Psoas muscle (tissue), 7 donors: ENCODE measurements at regions not wholly inside any gene's neighbourhood (a gene's known extent, or its start where the extent isn't known, plus 50 kb on each side); places are given as distances from the start of the nearest gene placed in this dataset.

Experiments
- ATAC-seq, 4 donors: fragments of 200-7000 bp; cut with Tn5 transposase; one replicate each; pipeline ENCODE4 v1.9.1; 2020; ENCODE audit warnings: moderate library complexity in 3 of 4, mild to moderate bottlenecking in 2 of 4
- DNase-seq, 2 donors: peaks; one replicate each; pipeline ENCODE4 v3.0.0-alpha.2; 2020
- H3K27ac ChIP-seq: fragments of 200-600 bp; one replicate; pipeline ENCODE4 v1.8.0; 2022
- H3K27me3 ChIP-seq, 3 donors: fragments of 200-600 bp in 1 of 3; one replicate each; pipeline versions ENCODE4 v1.6.1 to v1.8.0; 2013 to 2022; ENCODE audit warnings: low read length in 2 of 3, mild to moderate bottlenecking in 2 of 3, moderate library complexity in 1 of 3; ENCODE audit not compliant: insufficient read depth in 3 of 3
- H3K36me3 ChIP-seq, 2 donors: fragments of 200-600 bp in 1 of 2; one replicate each; pipeline versions ENCODE4 v1.6.1 to v1.8.0; 2013 to 2022; ENCODE audit warnings: low read depth in 1 of 2, mild to moderate bottlenecking in 1 of 2, moderate library complexity in 1 of 2; ENCODE audit not compliant: insufficient read depth in 1 of 2
- H3K4me1 ChIP-seq: fragments of 200-600 bp; one replicate; pipeline ENCODE4 v1.8.0; 2022
- H3K4me3 ChIP-seq: fragments of 200-600 bp; one replicate; pipeline ENCODE4 v1.8.0; 2022; ENCODE audit warnings: mild to moderate bottlenecking
- H3K9me3 ChIP-seq: fragments of 200-600 bp; one replicate; pipeline ENCODE4 v1.8.0; 2022
- CTCF ChIP-seq: fragments of 200-600 bp; IDR thresholded peaks from one replicate; pipeline ENCODE4 v1.8.0; 2022; ENCODE audit warnings: antibody characterized with exemption
- WGBS, 3 donors: extraction: QIAGEN DNeasy Blood & Tissue Kit; methylation state at CpG; one replicate each; pipeline versions ENCODE4 v1.1.6 to v1.1.7; 2013; 5-methylcytosine and 5-hydroxymethylcytosine counted together
- intact Hi-C, 2 donors: fragments of 100-400 bp; cut with DNase I; formaldehyde crosslinking; loops; one replicate each; pipeline versions ENCODE4 v1.11.0 to v1.14.2; 2022
- donor health status: healthy with polysubstance abuse.
- donor health status: DM: no; HTN: no; CAD: no; lungs with moderate emphysema.
- donor health status: Bipolar disorder and iron deficiency.
- donor health status: healthy.
- donor health status: DM: yes; HTN: yes; CAD: no.
- donor health status: DM: no; HTN: no; CAD: no.
- donor health status: DM: yes; HTN: yes; CAD: no.

DNA sequence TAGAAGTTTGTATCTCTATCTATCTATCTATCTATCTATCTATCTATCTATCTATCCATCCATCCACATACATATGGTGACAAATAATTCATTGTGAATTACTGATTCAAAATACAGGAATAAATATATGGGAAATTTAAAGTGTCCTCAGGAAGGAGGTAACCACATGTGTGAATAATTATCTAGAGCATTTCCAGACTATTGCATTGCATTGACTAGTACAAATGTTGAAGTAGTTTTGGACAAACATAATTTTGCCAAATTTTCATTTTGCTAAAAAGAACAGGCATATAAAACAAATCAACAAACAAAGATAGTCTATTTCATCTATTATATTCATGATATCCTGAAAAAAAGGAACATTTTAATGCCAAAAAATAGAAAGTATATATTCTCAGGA, 192.7 kb downstream of the UTRN start:
- Histone ChIP-seq H3K27ac (peak overlapping the region; percentile 42), H3K4me3 (no peak overlapping the region), H3K27me3 (no peaks in the 10 kb centered on the region), H3K36me3 (peaks cover 0 to 32% of the 10 kb centered on the region in 2 donors), H3K4me1 (peaks cover 27% of the 10 kb centered on the region), H3K9me3 (no peaks in the 10 kb centered on the region)
- no peak for ATAC-seq
- TF ChIP-seq CTCF: no peak
- intact Hi-C loops: loop anchor here (2.0 to 10.0 kb wide), 3 partner anchors 77 to 263 kb away; partner anchors contain the start of gene UTRN (in 2 of the 2)
- DNase-seq: no peak

DNA sequence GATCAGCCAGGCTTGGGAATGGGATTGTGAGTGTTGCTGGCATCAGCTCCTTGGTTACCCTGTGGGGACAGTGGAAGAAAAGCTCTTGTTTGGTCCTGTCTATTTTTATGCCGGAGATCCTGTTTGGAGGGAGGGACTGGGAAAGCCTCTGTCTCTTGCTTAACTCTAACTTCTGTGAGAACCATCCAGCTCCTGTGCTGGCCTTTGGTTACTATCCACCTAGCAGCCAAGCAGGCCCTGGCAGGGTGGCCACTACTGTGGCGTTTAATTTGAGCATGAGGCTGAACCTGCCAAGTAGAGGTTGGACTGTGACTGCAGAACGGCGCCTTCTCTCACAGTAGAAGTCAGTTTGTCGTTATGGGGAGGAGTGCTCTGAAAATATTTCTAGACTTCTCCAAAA, 193.3 kb downstream of the UTRN start:
- peak overlapping the region; percentile 42 for H3K27ac ChIP-seq
- intact Hi-C loops: loop anchor here (5.0 to 10.0 kb wide), 2 partner anchors 191 to 264 kb away; partner anchors contain the start of gene UTRN (in 2 of the 2)
- WGBS, 3 donors: 18 to 21% (median 19%) methylated on average over 5 of the region's 5 CpGs

GRCh38 chr6:144479991-144480390, 194.9 kb downstream of the UTRN start:
- intact Hi-C loops: loop anchor here (5.0 to 10.0 kb wide), 4 partner anchors 193 to 375 kb away; partner anchors contain the start of gene UTRN (in 2 of the 2)
- Histone ChIP-seq H3K4me1 (peaks cover 27% of the 10 kb centered on the region), H3K9me3 (no peaks in the 10 kb centered on the region), H3K27ac (no peak overlapping the region), H3K27me3 (no peaks in the 10 kb centered on the region), H3K36me3 (peaks cover 0 to 27% of the 10 kb centered on the region in 2 donors), H3K4me3 (no peak overlapping the region)
- DNase-seq (no peak), ATAC-seq (no peak)
- WGBS, 3 donors: 27 to 69% (median 46%) methylated on average over 1 of the region's 1 CpG
- TF ChIP-seq CTCF: no peak

More for the DNA sequence above, 193.3 kb downstream of the UTRN start:
- no peak overlapping the region for H3K4me3 ChIP-seq
- H3K36me3 ChIP-seq: peaks cover 0 to 30% of the 10 kb centered on the region in 2 donors
- no peak for TF ChIP-seq CTCF
- peaks cover 27% of the 10 kb centered on the region for H3K4me1 ChIP-seq
- DNase-seq: peak; percentile 66 to 86
- no peaks in the 10 kb centered on the region for H3K27me3 ChIP-seq
- no peaks in the 10 kb centered on the region for H3K9me3 ChIP-seq
- ATAC-seq: peak; percentile 97 to 99 (median 98)

DNA sequence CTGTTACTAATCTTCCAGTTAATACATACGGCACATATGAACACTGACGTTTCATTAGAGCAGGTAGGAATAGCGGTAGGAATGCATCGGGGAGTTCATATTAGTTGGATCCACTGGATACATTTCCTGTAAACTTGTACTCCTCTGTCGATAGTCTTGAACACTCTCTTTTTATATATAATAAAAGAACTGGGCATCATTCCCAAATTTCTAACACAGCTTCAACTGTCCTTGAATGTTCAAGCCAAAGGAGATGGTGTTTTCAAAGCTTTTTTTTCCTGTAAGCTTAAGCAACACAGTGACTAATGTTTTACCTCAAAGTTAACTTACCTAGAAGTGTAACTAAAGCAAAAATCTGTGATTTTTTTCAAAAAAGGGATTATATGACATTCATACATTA, 195.3 kb downstream of the UTRN start:
- intact Hi-C loops: loop anchor here (5.0 to 10.0 kb wide), 2 partner anchors 373 to 376 kb away; no protein-coding TSS in a partner anchor
- no peak overlapping the region for H3K27ac ChIP-seq
- TF ChIP-seq CTCF: no peak
- peaks cover 27% of the 10 kb centered on the region for H3K4me1 ChIP-seq
- no peak for ATAC-seq
- no peaks in the 10 kb centered on the region for H3K9me3 ChIP-seq
- no peak overlapping the region for H3K4me3 ChIP-seq
- no peaks in the 10 kb centered on the region for H3K27me3 ChIP-seq
- DNase-seq: no peak
- 64 to 70% (median 65%) methylated on average over 5 of the region's 5 CpGs for WGBS, 3 donors
- peaks cover 0 to 27% of the 10 kb centered on the region in 2 donors for H3K36me3 ChIP-seq

DNA sequence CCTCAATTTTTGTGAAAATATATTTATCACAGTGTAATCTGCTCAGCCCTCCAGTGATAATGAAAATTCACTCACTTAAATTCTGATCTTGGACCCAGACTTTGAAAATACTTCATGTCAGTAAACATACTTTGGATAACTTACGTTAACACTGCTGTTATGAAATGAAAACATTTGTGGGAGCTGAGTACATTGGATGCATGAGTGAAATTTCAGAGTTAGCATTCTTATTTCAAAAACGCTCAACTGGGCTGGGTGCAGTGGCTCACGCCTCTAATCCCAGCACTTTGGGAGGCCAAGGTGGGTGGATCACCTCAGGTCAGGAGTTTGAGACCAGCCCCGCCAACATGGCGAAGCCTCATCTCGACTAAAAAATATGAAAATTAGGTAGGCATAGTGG, 196.4 kb downstream of the UTRN start:
- DNase-seq: no peak
- Histone ChIP-seq H3K27ac (no peak overlapping the region), H3K36me3 (peaks cover 3 to 34% of the 10 kb centered on the region in 2 donors), H3K4me3 (no peak overlapping the region), H3K9me3 (no peaks in the 10 kb centered on the region), H3K4me1 (peaks cover 32% of the 10 kb centered on the region), H3K27me3 (no peaks in the 10 kb centered on the region)
- no peak for TF ChIP-seq CTCF
- no peak for ATAC-seq
- intact Hi-C loops: loop anchor here (5.0 to 10.0 kb wide), 2 partner anchors 374 to 377 kb away; no protein-coding TSS in a partner anchor
- 79% methylated on average over 6 of the region's 6 CpGs for WGBS, 3 donors
